ENCODE measurements at regions not wholly inside any gene's neighbourhood (a gene's known extent, or its start where the extent isn't known, plus 50 kb on each side); places are given as distances from the start of the nearest gene placed in this dataset.
"Not testable (repeated sequence)": the region's sequence is repeated elsewhere in the genome, so short reads cannot be mapped to it uniquely, and the experiment has no call there.

DNA sequence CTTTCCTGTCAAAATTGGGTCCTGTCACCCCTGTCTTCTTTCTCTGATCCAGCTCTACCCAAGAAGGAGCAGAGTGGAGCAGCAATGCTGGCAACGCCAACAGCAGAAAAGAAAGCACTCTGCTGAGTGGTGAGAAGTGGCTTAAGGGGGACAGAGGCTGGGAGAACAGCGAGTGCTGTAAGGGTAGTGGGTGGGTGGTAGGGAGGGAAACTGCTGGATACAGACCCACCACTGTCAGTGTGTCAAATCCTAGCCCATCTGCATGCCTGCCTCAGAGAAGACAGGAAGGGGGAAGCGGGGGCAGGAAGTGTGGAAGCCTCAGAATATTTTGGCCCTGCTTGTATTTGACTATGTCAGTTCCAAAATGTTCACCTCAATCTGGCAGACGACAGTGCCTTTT, 170.4 kb upstream of the MAST4 start:
- no peak for DNase-seq

DNA sequence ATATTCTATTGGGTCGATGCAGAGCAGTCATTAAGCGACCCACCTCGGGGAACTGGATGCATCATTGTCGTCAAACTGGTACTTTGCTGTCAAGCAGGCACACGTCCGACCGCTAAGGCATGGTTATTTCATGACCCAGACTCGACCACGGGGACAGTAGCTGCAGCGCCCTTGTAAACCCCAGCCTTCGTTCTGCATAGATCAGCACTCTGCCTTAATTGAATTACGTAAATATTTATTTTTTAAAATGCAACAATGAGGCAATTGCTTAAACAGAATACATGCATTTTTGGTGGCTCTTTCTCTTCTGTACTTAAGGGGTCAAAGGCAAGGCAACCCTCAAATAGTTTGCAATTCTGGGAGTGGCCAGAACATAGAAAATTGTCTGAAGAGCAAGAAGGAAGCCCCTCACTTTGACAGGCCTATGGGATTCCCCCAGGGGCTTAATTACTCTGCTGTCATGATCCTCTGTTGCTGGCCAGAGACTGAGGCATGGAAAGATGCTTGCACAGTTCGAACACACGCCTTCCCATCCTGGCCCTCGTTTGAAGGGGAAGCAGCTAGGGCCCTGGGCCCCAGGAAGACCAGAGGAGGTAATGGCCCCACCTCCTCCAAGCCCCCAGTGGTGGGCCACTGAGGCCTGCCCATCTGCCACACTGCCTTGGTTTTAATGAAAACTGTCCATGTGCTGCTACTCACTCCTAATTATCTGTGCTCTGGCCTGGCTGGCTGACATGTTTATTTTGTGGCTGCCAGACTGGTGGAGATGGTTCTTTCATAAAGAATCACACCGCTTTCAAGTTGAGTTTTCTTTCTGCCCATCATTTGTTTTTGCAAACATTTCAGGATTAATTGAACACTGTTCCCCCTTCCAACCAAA, 169.7 kb upstream of the MAST4 start:
- no peak for DNase-seq

DNA sequence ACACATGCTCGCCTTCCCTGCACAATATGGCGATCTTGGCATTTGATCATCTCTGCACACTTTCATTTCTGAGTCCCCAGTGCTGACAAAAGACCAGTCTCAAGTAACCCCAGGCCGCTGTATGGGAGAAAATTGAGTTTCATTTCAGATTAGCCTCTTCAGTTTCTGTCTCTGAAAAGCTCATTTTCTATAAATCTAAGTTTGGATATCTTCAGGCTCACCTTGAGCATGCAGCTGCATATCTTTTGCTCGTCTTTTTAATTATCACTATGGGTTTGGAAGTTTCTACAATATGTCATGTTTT, 169.1 kb upstream of the MAST4 start:
- no peak for DNase-seq

DNA sequence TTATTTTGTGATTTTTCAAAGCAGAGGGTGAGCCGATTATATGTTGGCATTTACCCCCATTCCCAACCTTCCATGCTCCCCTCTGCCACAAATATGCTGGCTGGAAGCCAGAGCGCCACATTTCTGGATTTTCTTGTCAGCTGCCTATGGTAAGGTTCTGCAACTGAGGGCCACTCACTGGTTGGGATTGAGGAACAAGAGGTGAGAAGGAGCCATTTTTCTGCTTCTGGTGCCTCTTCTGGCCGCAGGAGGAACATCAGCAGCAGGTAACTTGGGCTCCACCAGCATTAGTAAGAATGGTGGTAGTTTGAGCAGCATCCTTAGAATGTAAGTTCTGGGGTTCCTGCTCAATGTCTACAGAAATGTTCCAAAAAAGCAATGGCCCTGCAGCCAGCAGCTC, 159.5 kb upstream of the MAST4 start:
- DNase-seq: no peak

DNA sequence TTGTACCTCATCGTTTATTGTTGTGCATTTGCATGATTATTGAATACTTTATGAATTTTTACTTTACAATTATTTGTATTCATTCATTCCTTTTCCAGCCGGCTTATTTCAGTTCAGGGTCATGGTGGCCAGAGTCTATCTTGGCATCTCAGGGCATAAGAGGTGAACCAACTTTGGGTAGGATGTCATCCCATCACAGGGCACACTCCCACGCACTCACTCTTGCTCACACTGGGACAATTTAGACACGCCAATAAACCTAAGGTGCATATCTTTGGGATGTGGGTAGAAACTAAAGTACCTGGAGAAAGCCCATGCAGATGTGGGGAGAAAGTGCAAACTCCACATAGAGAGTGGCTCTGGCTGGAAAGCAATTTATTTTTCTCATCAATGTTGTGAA, 158.1 kb upstream of the MAST4 start:
- no peak for DNase-seq

DNA sequence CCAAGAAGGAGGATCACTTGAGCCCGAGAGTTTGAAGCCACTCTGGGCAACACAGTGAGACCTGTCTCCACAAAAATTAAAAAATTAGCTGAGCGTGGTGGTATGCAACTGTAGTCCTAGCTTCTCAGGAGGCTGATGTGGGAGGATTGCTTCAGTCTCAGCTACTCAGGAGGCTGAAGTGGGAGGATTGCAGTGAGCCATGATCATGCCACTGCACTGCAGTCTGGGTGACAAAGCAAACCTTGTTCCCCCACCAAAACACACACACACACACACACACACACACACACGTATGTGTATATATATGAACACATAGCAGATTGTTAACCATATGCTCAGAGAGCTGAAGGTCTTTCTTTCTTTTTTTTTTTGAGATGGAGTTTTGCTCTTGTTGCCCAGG, 157.5 kb upstream of the MAST4 start:
- DNase-seq: no peak

DNA sequence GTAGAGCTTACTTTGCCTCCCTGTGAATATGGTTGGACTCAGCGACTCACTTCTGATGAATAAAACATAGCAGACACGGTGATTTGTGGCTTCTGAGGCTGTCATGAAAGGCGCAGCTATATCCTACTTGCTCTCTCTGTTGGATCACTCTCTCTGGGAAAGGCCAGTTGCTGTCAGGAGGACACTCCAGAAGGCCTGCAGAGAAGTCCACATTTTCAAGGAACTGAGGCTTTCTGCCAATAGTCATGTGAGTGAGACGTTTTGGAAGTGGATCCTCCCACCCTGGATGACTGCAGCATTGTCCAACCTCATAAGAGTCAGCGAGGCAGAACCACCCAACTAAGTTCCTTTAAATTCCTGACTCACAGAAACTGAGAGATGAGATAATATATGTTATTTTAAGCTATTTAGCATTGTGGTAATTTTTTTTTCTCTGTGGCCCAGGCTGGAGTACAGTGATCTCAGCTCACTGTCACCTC, 156.0 kb upstream of the MAST4 start:
- no peak for DNase-seq

DNA sequence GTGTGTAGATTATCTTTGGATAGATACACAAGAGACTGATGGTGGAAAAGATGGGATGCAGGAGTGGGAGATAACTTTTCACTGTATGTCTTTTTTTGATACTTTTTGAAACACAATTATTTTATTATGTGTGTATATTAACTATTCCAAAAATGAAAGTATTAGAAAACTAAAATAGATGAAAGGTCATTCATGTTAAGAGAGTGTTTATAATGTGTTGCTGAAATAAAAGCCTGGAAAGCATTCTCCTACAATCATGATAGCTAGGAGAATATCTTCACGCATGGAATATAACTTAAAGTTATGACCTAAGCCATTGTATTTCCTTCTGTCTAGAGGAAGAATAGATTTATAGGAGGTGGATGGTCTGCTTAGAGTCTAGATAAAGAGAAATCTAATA, 154.8 kb upstream of the MAST4 start:
- no peak for DNase-seq

DNA sequence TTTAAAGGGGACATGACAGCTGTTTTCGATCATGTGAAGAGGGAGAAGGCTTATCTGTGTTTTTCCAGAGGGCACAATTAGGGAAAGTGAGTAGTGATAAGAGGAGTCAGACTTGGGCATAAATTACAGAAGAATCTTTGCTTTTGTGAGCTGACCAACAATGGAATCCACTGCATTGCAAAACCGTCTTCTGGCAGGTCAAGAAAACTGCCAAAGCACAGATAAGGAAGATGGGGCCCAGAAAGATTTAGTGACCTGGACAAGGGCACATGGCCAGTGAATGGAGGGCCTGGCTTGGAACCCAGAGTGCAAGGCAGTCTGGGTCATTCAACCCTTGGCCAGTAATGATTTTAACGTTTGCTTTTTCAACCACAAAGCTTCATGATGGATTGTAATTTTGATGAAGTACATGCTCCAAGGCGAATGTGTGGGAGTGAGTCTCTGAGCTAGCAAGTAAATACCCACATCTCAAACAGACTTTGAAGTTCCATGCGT, 153.2 kb upstream of the MAST4 start:
- no peak for DNase-seq

DNA sequence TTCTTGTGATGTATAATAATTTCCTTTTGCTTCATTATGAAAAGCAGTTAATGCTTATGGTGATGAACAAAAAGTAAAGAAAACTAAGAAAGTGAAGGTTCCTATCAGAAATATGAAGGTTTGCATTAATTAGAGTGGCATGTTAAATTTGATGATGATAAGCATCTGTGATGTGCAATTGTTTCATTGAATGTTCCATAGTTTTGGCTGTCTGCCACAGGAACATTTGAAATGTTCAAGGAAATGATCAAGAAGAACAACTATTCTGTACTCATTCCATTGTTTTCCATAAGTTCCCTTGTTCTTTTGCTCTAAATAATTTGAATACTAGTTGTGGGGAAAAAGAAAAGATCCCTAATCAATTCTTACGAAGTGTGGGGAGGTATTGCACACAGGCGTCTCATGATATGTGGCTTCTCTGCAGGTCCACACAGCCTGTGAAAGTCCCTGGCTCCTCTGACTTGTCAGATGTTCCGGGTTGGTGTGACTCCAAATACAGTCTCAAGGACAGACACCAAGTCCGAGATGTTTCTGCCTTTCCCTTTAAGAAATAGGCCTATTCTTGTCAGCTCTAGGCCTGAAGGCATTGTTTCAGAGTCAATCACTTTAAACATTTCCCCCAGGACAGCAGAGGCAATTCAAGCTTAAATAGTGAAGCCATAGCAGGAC, 152.6 kb upstream of the MAST4 start:
- DNase-seq: no peak

DNA sequence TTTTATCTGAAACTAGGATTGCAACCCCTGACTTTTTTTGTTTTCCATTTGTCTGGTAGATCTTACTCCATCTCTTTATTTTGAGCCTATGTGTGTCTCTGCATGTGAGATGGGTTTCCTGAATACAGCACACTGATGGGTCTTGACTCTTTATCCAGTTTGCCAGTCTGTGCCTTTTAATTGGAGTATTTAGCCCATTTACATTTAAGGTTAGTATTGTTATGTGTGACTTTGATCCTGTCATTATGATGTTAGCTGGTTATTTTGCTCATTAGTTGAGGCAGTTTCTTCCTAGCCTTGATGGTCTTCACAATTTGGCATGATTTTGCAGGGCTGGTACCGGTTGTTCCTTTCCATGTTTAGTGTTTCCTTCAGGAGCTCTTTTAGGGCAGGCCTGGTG, 148.1 kb upstream of the MAST4 start:
- DNase-seq: not testable (repeated sequence)

DNA sequence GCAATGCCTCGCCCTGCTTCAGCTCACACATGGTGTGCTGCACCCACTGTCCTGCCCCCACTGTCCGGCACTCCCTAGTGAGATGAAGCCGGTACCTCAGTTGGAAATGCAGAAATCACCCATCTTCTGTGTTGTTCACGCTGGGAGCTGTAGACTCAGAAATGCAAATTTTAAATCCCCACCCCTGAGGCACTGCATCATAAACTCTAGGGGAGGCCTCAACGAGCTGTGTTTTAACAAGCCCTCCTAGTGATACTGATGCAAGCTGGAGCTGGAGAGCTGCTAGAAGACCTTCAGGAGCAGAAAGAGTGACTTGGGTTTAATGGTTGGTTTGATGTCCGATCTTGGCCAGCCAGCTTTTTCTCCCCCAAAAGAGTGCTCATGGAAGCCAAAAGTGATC, 146.0 kb upstream of the MAST4 start:
- DNase-seq: no peak

DNA sequence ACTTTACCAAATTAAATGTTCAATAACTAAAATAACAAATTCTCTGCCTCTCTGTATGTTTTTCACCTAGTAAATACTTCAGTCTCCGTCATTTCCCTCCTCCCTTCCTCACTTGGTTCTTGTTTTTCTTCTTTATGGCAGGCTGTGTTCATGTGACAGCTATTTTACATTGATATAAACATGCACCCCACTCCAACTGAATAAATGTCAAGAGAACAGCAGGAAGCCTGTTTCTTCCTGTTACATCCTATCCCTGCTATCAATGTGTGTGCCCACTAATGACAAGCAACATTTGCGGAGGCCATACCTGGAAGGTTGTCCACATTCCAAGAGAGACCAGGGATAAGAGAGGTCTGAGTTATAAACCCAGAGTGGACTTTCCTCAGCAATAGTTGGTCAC, 145.2 kb upstream of the MAST4 start:
- DNase-seq: no peak

DNA sequence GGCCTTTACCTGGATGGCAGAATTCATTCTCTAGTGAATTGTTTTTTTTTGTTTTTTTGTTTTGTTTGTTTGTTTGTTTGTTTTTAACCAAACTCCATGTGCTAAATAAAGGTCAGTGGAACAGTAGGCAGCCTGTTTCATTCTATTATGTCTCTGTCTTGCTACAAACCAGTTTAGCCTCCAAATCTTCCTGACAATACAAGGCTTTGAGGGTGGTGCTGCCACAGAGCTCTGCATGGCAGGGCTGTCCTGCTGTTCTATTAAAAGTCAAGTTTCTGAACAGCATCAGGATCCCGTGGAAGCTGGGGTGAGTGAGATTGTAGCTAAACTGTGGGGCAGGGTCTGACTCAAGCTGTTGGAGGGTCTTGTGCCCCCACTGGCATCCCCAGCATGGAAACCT, 144.1 kb upstream of the MAST4 start:
- no peak for DNase-seq

DNA sequence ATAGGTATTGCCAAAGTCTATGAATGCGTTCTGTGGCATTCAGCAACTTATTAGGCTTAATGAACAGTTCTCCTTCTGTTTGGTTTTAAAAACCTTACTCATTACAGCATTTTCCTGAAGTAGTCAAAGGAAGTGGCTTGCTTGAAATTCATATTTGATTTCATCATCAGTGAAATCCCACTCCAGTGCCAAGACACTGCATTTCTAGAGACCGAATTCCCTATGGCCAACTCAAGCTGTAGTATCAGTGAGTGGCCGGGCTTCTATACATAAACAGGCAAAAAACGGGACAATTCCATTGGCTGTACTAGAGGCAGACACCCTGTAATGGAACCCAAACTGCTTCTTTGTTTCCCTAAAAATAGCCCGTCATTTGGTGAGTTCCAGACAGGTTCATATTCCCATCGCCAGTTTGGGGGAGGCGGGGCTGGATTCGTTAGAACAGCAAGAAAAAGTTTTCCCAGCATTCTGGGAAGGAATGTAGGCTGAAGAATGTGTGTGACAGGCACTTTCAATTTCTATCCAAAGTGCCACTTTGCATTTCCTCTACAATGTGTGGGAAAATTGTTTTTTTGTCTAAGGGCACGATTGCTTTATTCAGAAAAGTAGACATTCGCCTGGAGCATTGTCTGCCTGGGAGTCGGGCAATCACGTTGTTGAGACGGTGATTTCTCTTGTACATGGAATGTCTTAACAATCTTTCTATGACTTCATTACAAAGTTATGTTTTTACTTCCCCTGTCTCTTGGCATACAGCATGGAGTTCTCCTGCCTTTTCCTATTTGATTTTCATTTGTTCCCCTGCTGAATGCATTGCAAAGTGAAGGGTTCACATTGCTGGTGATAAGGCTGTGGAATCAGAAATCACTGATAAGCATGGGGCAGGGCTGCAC, 141.8 kb upstream of the MAST4 start:
- no peak for DNase-seq

DNA sequence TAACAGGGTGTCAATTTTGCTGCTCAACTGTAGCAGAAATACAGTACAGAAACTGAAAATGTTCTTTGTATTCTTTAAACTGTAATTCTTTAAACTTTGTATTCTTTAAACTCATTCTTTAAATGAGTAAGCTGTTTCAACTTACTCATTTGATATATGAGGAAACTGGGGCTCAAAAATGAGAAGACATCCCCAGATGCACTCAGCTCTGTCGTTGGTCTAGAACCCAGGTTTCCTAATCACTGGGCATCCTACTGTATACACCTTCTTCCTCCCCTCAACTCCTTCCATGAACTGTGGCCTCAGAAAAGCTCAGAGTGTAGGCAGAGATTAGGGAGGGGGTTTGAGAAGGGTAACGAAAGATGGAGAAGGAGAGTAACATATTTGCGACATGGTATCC, 136.5 kb upstream of the MAST4 start:
- DNase-seq: no peak

DNA sequence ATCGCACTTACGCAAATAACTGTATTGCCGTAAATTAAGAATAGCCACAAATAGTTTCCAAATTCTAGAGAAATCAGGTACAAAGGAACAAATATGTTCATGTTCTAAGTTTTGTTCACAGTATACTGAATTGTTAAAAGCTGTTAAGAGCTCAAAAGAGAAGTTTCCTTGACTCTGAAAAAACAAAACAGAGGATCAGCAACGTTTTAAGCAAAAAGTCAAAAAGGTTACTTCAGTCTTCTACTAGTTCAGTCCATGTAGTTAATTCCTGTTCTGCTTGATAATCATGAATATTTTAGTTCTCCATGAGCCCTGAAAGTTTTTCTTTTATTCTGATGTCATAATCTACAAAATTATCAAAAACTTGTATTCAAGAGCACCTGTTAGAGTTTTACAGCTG, 128.6 kb upstream of the MAST4 start:
- no peak for DNase-seq

DNA sequence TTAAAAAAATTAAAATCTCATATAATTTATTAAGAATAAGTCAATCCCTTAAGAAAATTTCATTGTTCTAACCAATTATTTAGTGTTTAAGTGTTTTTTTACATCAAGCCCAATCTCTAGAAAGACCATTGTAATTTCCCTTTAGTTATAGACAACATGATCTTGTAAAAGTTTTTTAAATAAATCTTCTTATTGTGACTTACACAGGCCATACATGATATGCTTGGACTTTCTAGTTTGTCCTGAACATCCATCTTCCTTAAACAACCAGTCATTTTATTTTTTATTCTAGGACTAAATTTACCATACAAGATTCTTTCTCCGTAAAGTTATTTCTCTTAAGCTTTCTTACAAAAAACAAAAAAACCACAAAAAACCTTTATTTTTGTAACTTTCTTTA, 126.5 kb upstream of the MAST4 start:
- DNase-seq: no peak

DNA sequence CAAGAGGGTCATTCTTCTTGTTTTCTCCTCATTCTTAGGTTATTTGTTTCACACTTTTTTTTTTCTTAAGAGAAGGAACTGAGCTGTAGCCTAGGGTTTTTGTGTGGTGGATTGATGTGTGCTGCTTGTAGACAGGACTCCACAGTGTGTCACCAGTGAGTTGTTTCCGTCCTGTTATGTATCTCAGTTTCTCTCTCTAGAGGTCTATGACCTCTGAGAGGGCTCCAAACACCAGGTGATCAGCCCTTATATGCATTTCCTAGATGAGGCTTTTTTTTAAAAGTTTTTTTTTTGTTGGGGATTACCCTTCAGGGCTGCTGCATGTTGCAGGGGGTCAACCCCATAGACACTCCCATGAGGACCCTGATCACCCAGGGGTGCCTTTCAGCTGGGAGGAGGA, 124.2 kb upstream of the MAST4 start:
- no peak for DNase-seq

DNA sequence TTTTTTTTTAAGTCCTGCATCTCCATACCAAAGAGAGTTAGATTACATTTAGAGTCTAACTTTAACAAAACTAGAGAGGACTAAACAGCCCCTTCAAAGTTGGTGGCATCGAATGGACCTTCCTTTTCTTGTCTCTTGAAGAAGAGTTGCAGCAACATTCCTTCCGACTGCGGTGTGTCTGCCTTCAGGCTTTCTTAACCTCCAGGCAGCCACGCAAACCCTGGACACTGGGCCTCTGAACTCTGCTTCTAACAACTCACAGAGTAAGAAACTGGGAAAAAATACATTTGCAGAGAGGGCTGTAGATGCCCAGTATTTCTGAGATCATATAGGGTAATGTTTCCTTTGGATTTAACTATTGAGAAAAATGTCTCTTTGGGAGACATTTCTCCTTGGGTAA, 120.5 kb upstream of the MAST4 start:
- DNase-seq: no peak

DNA sequence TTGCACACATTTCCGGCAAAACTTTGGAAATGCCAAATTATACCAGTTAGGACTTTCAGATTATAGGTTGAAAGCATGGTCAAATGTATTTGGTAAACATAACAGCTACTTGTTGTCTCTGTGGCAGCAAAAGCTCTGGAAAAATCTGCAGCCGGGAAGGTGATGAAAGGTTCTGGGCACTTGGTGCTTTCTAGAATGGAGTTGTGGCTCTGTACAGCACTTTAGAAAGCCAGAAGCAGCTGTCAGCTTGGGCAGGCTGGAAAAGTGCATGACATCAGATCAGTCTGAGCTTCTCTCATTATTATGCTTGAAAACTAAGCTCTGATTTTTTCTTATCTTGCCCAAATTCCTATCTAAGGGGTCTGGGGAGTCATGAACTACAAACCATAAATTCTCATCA, 118.6 kb upstream of the MAST4 start:
- no peak for DNase-seq

DNA sequence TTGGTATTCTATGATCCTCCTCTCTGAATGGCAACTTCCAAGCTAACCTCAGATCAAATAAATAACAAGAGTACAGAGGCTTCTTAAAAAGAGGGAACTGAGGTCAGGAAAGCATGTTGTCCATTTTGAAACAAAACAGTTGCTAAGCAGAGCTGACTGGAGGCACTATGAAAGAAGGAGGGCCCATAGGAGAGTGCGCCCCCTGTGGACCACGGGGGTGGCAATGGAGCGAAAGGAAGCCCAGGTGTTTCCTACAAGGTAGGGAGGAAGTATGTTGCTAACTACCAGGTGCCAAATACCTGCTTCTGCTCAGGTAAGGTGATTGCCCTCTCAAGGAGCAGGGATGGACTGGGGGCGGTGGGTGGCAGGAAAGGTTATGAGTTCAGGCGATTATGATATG, 101.8 kb upstream of the MAST4 start:
- DNase-seq: no peak

DNA sequence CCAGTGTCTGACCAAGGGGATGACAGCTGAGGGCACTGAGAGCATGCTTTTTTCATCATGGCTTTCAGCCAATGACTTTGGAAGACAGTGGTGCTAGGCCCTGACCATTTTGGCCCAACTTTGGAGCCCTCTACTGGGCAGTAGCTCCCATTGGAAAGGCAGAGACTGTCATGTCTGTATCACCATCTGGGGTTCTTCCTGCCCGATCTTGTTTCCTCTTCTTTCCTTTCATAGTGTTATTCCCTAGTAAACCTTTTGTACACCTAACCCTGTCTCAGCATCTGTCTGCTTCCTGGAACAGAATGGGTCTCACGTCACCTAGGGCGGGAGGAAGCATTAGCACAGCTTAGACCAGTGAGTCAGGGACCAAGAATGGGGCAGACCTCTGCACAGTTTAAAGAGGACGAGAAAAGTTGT, 97.4 kb upstream of the MAST4 start:
- DNase-seq: no peak
